SK-N-SH treated with all-trans-retinoic acid at 6 μM for 48 hours (cell line): ENCODE measurements at regions not wholly inside any gene's neighbourhood (a gene's known extent, or its start where the extent isn't known, plus 50 kb on each side); places are given as distances from the start of the nearest gene placed in this dataset.
"Not testable (repeated sequence)": the region's sequence is repeated elsewhere in the genome, so short reads cannot be mapped to it uniquely, and the experiment has no call there.

Experiments
- ATAC-seq: fragments of 200-7000 bp; cut with Tn5 transposase; 3 replicates; pipeline ENCODE4 v1.9.1; 2020; ENCODE audit warnings: mild to moderate bottlenecking, moderate library complexity
- ARNTL ChIP-seq: fragments of 450-650 bp; formaldehyde crosslinking; IDR thresholded peaks from 2 replicates; pipeline ENCODE4 v1.5.0; 2020; ENCODE audit warnings: low read depth, mild to moderate bottlenecking, moderate library complexity, borderline replicate concordance
- CREB5 ChIP-seq: fragments of 250-450 bp; sonication (Bioruptor Pico); IDR thresholded peaks from 2 replicates; pipeline ENCODE4 v1.5.1; 2020; ENCODE audit warnings: low read depth, mild to moderate bottlenecking, moderate library complexity
- ESRRG ChIP-seq: fragments of 250-450 bp; sonication (Bioruptor Pico); IDR thresholded peaks from 2 replicates; pipeline ENCODE4 v1.6.1; 2021; ENCODE audit warnings: mild to moderate bottlenecking
- GLIS3 ChIP-seq: fragments of 250-450 bp; sonication (Bioruptor Pico); IDR thresholded peaks from 2 replicates; pipeline ENCODE4 v1.5.0; 2020; ENCODE audit warnings: mild to moderate bottlenecking, moderate library complexity
- ISL1 ChIP-seq: fragments of 250-450 bp; sonication (Bioruptor Pico); IDR thresholded peaks from 2 replicates; pipeline ENCODE4 v2.1.2; 2022; ENCODE audit warnings: mild to moderate bottlenecking, moderate library complexity
- OSR1 ChIP-seq: fragments of 250-450 bp; sonication (Bioruptor Pico); IDR thresholded peaks from 2 replicates; pipeline ENCODE4 v1.8.0; 2022; ENCODE audit warnings: moderate library complexity, mild to moderate bottlenecking, inconsistent platforms
- POU6F1 ChIP-seq: fragments of 250-450 bp; sonication (Bioruptor Pico); IDR thresholded peaks from 2 replicates; pipeline ENCODE4 v1.8.0; 2021; ENCODE audit warnings: low read depth, mild to moderate bottlenecking, moderate library complexity, borderline replicate concordance
- PPARA ChIP-seq: fragments of 250-450 bp; sonication (Bioruptor Pico); IDR thresholded peaks from 2 replicates; pipeline ENCODE4 v1.5.0; 2020; ENCODE audit warnings: mild to moderate bottlenecking, borderline replicate concordance
- RARB ChIP-seq: fragments of 250-450 bp; sonication (Bioruptor Pico); IDR thresholded peaks from 2 replicates; pipeline ENCODE4 v1.8.0; 2021; ENCODE audit warnings: mild to moderate bottlenecking, moderate library complexity
- SNAI2 ChIP-seq: fragments of 250-450 bp; sonication (Bioruptor Pico); IDR thresholded peaks from 2 replicates; pipeline ENCODE4 v1.5.0; 2020; ENCODE audit warnings: mild to moderate bottlenecking, moderate library complexity
- TOX ChIP-seq: fragments of 250-450 bp; sonication (Bioruptor Pico); IDR thresholded peaks from 2 replicates; pipeline ENCODE4 v1.8.0; 2021; ENCODE audit warnings: mild to moderate bottlenecking, moderate library complexity, borderline replicate concordance
- TSHZ2 ChIP-seq: fragments of 250-450 bp; sonication (Bioruptor Pico); IDR thresholded peaks from 2 replicates; pipeline ENCODE4 v1.5.0; 2020; ENCODE audit warnings: mild to moderate bottlenecking, moderate library complexity
- ZFP3 ChIP-seq: fragments of 250-450 bp; sonication (Bioruptor Pico); IDR thresholded peaks from 2 replicates; pipeline ENCODE4 v1.5.0; 2020; ENCODE audit warnings: mild to moderate bottlenecking, moderate library complexity
- ZFP30 ChIP-seq: fragments of 450-650 bp; formaldehyde crosslinking; IDR thresholded peaks from 2 replicates; pipeline ENCODE4 v1.5.0; 2022; ENCODE audit warnings: mild to moderate bottlenecking, moderate library complexity
- ZNF565 ChIP-seq: fragments of 450-650 bp; formaldehyde crosslinking; conservative IDR thresholded peaks from 2 replicates; pipeline ENCODE4 v1.5.0; 2020; ENCODE audit warnings: low read depth, mild to moderate bottlenecking, moderate library complexity
- ZNF70 ChIP-seq: fragments of 450-650 bp; formaldehyde crosslinking; IDR thresholded peaks from 2 replicates; pipeline ENCODE4 v1.5.0; 2020; ENCODE audit warnings: mild to moderate bottlenecking, moderate library complexity
- ZNF8 ChIP-seq: fragments of 450-650 bp; formaldehyde crosslinking; IDR thresholded peaks from 2 replicates; pipeline ENCODE4 v1.5.0; 2020; ENCODE audit warnings: mild to moderate bottlenecking, moderate library complexity
- TF ChIP-seq, protein P1 (sequence below): fragments of 250-450 bp; sonication (Bioruptor Pico); IDR thresholded peaks from 2 replicates; pipeline ENCODE4 v1.8.0; 2020; ENCODE audit warnings: mild to moderate bottlenecking, moderate library complexity, borderline replicate concordance

DNA sequence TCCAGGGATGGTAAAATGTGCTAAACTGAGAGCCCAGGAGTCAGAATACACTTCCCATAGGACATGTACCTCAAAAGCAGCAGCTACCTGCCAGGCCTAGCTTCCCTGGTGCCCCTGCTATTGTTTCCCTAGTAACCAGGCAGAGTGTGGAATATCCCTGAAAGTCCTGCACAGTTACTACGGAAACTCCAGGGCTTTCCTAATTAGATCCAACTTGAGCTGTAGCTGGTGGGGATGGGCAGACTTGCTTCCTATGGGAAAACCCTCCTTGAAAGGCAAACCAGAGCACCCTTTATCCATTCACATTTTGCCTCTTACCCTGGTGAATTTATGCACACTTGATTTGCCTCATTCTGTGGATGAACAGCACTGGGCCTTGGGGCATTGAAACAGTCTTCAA lies 559.9 kb upstream of the PBX1 start:
- no peak for ATAC-seq
- TF ChIP-seq SNAI2 (CRISPR knock-in tag) (no peak), ZFP30 (CRISPR knock-in tag) (no peak), CREB5 (no peak)

DNA sequence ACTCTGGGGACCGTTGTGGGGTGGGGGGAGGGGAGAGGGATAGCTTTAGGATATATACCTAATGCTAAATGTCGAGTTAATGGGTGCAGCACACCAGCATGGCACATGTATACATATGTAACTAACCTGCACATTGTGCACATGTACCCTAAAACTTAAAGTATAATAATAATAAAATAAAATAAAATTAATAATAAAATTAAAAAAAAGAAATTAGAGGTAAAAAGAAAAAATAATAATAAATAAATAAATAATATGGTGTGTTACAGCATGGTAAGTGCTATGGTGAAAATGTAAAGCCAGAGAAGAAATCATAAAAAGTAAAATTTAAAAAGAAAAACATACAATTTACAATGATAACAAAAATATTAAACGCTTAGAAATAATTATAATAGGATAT lies 552.8 kb upstream of the PBX1 start:
- ATAC-seq, result not testable (repeated sequence)

- no peak for ATAC-seq
- TF ChIP-seq ARNTL (CRISPR knock-in tag) (no peak), ZFP30 (CRISPR knock-in tag) (no peak)
Measured at GRCh38 chr1:164006621-164007020, 552.4 kb upstream of the PBX1 start.

DNA sequence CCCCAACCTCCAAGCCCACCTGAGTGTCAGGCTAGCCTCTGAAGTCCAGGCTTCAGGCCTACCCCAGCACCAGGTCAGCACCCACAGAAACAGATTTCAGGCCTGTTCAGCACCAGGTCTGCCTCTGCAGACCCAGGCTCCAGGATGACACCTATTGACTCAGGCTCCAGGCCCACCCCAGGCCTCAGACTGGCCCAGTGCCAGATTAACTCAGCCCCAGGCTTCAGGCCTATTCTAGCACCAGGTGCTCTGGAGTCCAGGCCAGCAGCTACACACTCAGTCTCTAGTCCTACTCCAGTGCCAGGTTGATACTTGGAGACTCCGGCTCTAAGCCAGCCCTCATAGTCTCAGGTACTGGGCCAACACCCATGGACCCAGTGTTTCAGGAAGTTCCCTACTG lies 541.7 kb upstream of the PBX1 start:
- TF ChIP-seq POU6F1 (CRISPR knock-in tag) (no peak), ARNTL (CRISPR knock-in tag) (no peak)

GRCh38 chr1:164020391-164020790 lies 538.6 kb upstream of the PBX1 start:
- ATAC-seq, result no peak

More for the DNA sequence above, 541.7 kb upstream of the PBX1 start:
- ATAC-seq, result no peak

More at GRCh38 chr1:164020391-164020790, 538.6 kb upstream of the PBX1 start:
- TF ChIP-seq PPARA (CRISPR knock-in tag) (no peak), OSR1 (CRISPR knock-in tag) (no peak), ESRRG (CRISPR knock-in tag) (no peak), ZNF8 (CRISPR knock-in tag) (no peak), CREB5 (no peak), ZFP3 (CRISPR knock-in tag) (no peak), GLIS3 (CRISPR knock-in tag) (no peak), SNAI2 (CRISPR knock-in tag) (no peak), RARB (CRISPR knock-in tag) (no peak), ZNF565 (CRISPR knock-in tag) (no peak), ARNTL (CRISPR knock-in tag) (no peak), TSHZ2 (CRISPR knock-in tag) (no peak), ISL1 (CRISPR knock-in tag) (no peak), TOX (CRISPR knock-in tag) (no peak), ZFP30 (CRISPR knock-in tag) (no peak), POU6F1 (CRISPR knock-in tag) (no peak), ZNF70 (CRISPR knock-in tag) (no peak)
- TF ChIP-seq, protein P1, sequence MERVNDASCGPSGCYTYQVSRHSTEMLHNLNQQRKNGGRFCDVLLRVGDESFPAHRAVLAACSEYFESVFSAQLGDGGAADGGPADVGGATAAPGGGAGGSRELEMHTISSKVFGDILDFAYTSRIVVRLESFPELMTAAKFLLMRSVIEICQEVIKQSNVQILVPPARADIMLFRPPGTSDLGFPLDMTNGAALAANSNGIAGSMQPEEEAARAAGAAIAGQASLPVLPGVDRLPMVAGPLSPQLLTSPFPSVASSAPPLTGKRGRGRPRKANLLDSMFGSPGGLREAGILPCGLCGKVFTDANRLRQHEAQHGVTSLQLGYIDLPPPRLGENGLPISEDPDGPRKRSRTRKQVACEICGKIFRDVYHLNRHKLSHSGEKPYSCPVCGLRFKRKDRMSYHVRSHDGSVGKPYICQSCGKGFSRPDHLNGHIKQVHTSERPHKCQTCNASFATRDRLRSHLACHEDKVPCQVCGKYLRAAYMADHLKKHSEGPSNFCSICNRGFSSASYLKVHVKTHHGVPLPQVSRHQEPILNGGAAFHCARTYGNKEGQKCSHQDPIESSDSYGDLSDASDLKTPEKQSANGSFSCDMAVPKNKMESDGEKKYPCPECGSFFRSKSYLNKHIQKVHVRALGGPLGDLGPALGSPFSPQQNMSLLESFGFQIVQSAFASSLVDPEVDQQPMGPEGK (CRISPR knock-in tag), result no peak
